Natural killer cell treated with Interleukin-12 subunit alpha and Interleukin-12 subunit beta and Interleukin-15 and Interleukin-18, amount 100 ng/mL, for 72 hours (primary cell): ENCODE measurements at regions not wholly inside any gene's neighbourhood (a gene's known extent, or its start where the extent isn't known, plus 50 kb on each side); places are given as distances from the start of the nearest gene placed in this dataset.
"Not testable (repeated sequence)": the region's sequence is repeated elsewhere in the genome, so short reads cannot be mapped to it uniquely, and the experiment has no call there.

Source experiments
- ATAC-seq, 2 donors: fragments of 150-1000 bp; cut with Tn5 transposase in 1 of 2; sonication (Bioruptor Pico), chemical (Tn5 transposase) in 1 of 2; 2 replicates each; pipeline ENCODE4 v1.10.0; 2021
- DNase-seq: peaks from one replicate; pipeline ENCODE4 v3.0.0; 2022; ENCODE audit warnings: low spot score
- H3K27ac Mint-ChIP-seq, 2 donors: 1 replicate in 1 of 2; 2 replicates in 1 of 2; pipeline ENCODE4 v1.8.0; 2022; ENCODE audit warnings: mixed read lengths in 2 of 2, mild to moderate bottlenecking in 1 of 2, moderate library complexity in 1 of 2
- H3K27me3 Mint-ChIP-seq, 2 donors: 1 replicate in 1 of 2; 2 replicates in 1 of 2; pipeline ENCODE4 v1.8.0; 2022; ENCODE audit warnings: mixed read lengths in 2 of 2
- H3K36me3 Mint-ChIP-seq: one replicate; pipeline ENCODE4 v1.8.0; 2022; ENCODE audit warnings: mixed read lengths
- H3K4me1 Mint-ChIP-seq, 2 donors: 1 replicate in 1 of 2; 2 replicates in 1 of 2; pipeline ENCODE4 v1.8.0; 2022; ENCODE audit warnings: low read depth in 2 of 2, mixed read lengths in 2 of 2, mild to moderate bottlenecking in 1 of 2
- H3K4me3 Mint-ChIP-seq: one replicate; pipeline ENCODE4 v1.8.0; 2022; ENCODE audit warnings: mixed read lengths
- H3K9me3 Mint-ChIP-seq: 2 replicates; pipeline ENCODE4 v1.8.0; 2022; ENCODE audit warnings: mixed read lengths

GRCh38 chr7:112669306-112669705 is 120.9 kb downstream of the TMEM168 start:
- Mint-ChIP-seq H3K9me3 (no peaks in the 10 kb centered on the region), H3K27ac (no peak overlapping the region), H3K4me1 (no peaks in the 10 kb centered on the region), H3K27me3 (peaks cover 5 to 24% of the 10 kb centered on the region in 2 donors), H3K36me3 (no peaks in the 10 kb centered on the region), H3K4me3 (no peak overlapping the region)
- ATAC-seq (no peak), DNase-seq (no peak)

GRCh38 chr7:112670193-112670592 is 120.0 kb downstream of the TMEM168 start:
- no peak overlapping the region for H3K27ac Mint-ChIP-seq
- H3K27me3 Mint-ChIP-seq: peaks cover 5 to 24% of the 10 kb centered on the region in 2 donors
- no peak for DNase-seq
- no peaks in the 10 kb centered on the region for H3K4me1 Mint-ChIP-seq
- no peaks in the 10 kb centered on the region for H3K36me3 Mint-ChIP-seq
- ATAC-seq: no peak
- no peaks in the 10 kb centered on the region for H3K9me3 Mint-ChIP-seq
- no peak overlapping the region for H3K4me3 Mint-ChIP-seq

DNA sequence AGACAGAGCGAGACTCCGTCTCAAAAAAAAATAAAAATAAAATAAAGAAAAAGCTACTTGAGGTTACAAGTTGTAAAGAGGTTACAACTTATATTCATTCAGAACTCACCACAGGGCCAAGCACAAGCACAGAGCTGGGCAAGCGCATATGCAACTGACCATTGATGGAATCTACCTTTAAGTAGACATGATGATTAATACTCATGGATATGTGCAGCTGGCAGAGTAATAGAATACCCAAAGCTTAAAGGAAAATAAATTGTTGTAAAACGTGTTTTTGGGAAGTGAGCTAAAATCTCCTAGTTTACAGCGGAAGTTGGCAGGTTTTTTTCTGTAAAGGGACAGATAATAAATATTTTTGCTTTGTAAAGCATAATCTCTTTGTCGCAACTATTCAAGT is 111.6 kb downstream of the TMEM168 start:
- Mint-ChIP-seq H3K36me3 (no peaks in the 10 kb centered on the region), H3K4me3 (no peak overlapping the region), H3K27ac (no peak overlapping the region), H3K27me3 (peaks cover 7 to 17% of the 10 kb centered on the region in 2 donors), H3K9me3 (no peaks in the 10 kb centered on the region), H3K4me1 (no peaks in the 10 kb centered on the region)
- DNase-seq (no peak), ATAC-seq (no peak)

GRCh38 chr7:112689466-112690177 is 100.6 kb downstream of the TMEM168 start:
- not testable (repeated sequence) for DNase-seq, H3K4me1 Mint-ChIP-seq, ATAC-seq, H3K9me3 Mint-ChIP-seq, H3K27ac Mint-ChIP-seq, H3K36me3 Mint-ChIP-seq, H3K4me3 Mint-ChIP-seq
- peaks cover 0 to 26% of the 10 kb centered on the region in 2 donors for H3K27me3 Mint-ChIP-seq

DNA sequence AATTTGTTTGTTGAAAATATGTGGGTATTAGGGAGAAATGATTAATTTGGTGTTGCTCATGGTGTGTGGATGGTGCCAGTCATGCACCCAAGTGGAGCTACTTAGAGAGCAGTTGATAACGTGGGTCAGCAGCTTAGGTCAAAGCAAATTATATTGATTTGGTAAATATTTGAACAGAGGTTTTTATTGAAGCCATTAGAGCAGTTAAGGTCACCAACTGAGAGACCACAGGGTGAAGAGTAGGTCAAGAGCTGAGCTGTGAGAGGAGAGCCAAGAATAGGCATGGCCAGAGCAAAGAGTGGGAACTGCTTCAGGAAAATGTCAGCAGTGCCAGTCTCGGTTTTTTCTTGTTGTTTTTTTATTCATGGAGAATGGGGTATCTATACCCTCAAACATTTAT is 97.9 kb downstream of the TMEM168 start:
- no peak overlapping the region for H3K4me3 Mint-ChIP-seq
- no peak overlapping the region for H3K27ac Mint-ChIP-seq
- ATAC-seq: no peak
- peaks cover 5% of the 10 kb centered on the region for H3K9me3 Mint-ChIP-seq
- H3K4me1 Mint-ChIP-seq: no peaks in the 10 kb centered on the region
- H3K36me3 Mint-ChIP-seq: no peaks in the 10 kb centered on the region
- DNase-seq: no peak
- H3K27me3 Mint-ChIP-seq: peaks cover 0 to 36% of the 10 kb centered on the region in 2 donors

GRCh38 chr7:112697211-112697610 is 93.0 kb downstream of the TMEM168 start:
- DNase-seq, H3K9me3 Mint-ChIP-seq, H3K4me1 Mint-ChIP-seq, H3K27ac Mint-ChIP-seq, ATAC-seq, H3K4me3 Mint-ChIP-seq, H3K36me3 Mint-ChIP-seq: not testable (repeated sequence)
- H3K27me3 Mint-ChIP-seq: peaks cover 0 to 44% of the 10 kb centered on the region in 2 donors

DNA sequence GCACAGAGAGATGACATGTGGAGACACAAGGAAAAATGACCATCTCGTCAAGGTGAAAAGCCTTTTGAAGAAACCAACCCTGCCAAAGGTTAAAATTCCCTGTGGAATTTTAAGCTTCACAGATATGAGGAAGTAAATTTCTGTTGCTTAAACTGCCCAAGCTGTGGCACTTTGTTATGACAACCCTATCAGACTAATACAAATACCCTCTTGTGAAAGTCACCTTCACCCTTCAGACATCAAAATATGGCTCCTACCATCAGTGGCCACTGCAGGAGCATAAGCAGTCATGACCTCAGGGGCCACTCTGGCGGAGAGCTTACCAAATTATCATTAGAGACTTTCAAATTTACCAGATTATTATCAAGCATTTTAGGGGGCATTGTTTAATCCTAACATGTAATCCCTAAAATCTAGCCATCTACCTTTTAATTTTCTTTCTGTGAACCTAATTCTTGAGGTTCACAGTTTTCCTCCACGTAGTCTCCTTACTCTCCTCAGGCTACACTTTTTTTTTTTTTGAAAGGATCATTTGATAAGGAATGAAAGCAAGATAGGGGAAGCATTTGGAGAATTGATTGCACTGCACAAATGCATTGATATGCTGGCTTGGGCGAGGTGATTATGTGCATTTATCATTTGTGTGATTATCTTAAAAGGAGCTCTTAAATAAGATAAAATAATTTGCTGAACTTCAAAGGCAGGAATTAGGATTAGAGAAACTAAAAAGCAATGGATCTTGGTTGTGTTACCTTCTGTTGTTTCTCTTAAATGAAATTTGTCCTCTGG is 90.3 kb downstream of the TMEM168 start:
- Mint-ChIP-seq H3K4me1 (no peaks in the 10 kb centered on the region), H3K9me3 (no peaks in the 10 kb centered on the region), H3K36me3 (no peaks in the 10 kb centered on the region), H3K27me3 (peaks cover 7 to 52% of the 10 kb centered on the region in 2 donors), H3K27ac (no peak overlapping the region), H3K4me3 (no peak overlapping the region)
- ATAC-seq (no peak), DNase-seq (no peak)

- no peak for ATAC-seq
- H3K4me1 Mint-ChIP-seq: no peaks in the 10 kb centered on the region
These were observed 88.7 kb downstream of the TMEM168 start for GRCh38 chr7:112701456-112701855.

DNA sequence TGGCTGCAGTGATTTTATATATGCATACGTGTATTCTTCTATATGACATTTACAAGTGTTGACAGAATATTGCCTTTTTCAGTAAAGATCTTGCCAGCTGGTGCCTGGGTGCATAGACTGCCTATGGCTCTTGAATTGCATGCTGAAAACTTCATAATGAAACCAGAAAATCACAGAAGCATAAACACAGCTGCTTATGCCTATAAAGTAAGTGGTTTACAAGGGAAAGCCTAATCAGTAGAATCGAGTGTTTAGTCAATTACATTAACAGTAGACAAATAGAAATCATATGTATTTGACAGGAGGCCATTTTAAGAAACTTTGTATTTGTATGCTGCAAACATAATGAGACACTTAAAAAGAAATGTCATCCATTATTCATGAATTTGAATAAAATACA is 82.5 kb downstream of the TMEM168 start:
- H3K27me3 Mint-ChIP-seq: peaks cover 10 to 29% of the 10 kb centered on the region in 2 donors

More at GRCh38 chr7:112701456-112701855, 88.7 kb downstream of the TMEM168 start:
- no peaks in the 10 kb centered on the region for H3K36me3 Mint-ChIP-seq
- no peaks in the 10 kb centered on the region for H3K9me3 Mint-ChIP-seq
- no peak overlapping the region for H3K4me3 Mint-ChIP-seq
- peaks cover 10 to 44% of the 10 kb centered on the region in 2 donors for H3K27me3 Mint-ChIP-seq
- DNase-seq: no peak
- no peak overlapping the region for H3K27ac Mint-ChIP-seq

DNA sequence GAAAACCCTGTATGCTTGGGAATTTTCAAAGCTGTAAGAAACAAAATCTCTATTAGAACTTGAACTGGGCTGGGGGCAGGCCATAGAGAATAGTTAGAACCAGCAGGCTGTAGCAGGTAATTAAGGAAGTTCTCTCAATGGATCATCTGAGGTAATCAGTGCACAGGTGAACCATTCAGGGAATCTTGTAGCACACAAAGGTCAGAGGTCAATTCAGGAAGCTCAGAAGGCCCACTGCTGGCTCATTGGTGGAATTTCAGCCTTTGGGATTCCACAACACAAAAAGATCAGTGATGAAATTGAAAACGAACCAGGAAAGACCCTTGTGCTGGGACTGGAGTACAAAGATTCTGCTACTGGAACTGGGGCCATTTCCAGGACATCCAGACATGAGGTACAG is 82.0 kb downstream of the TMEM168 start:
- Mint-ChIP-seq H3K27me3 (peaks cover 7 to 23% of the 10 kb centered on the region in 2 donors), H3K4me3 (no peak overlapping the region), H3K36me3 (no peaks in the 10 kb centered on the region), H3K4me1 (no peaks in the 10 kb centered on the region), H3K27ac (no peak overlapping the region), H3K9me3 (no peaks in the 10 kb centered on the region)
- no peak for ATAC-seq
- DNase-seq: no peak

More for the DNA sequence above, 82.5 kb downstream of the TMEM168 start:
- no peak for DNase-seq
- Mint-ChIP-seq H3K4me1 (no peaks in the 10 kb centered on the region), H3K36me3 (no peaks in the 10 kb centered on the region), H3K4me3 (no peak overlapping the region), H3K9me3 (no peaks in the 10 kb centered on the region), H3K27ac (no peak overlapping the region)
- no peak for ATAC-seq
